Endothelial cell of umbilical vein (primary cell): ENCODE measurements at regions not wholly inside any gene's neighbourhood (a gene's known extent, or its start where the extent isn't known, plus 50 kb on each side); places are given as distances from the start of the nearest gene placed in this dataset.

ENCODE experiments used
- CTCF ChIP-seq, 2 donors: IDR thresholded peaks; 1 replicate in 1 of 2; 2 replicates in 1 of 2; pipeline ENCODE4 v1.5.1; 2011; ENCODE audit warnings: low read length in 2 of 2, mild to moderate bottlenecking in 2 of 2, moderate library complexity in 2 of 2, control low read depth in 1 of 2, inconsistent platforms in 1 of 2, low read depth in 1 of 2; ENCODE audit not compliant: insufficient read depth in 1 of 2; ENCODE audit errors: extremely low read depth in 1 of 2
- EZH2 ChIP-seq: IDR thresholded peaks from 2 replicates; pipeline ENCODE4 v1.6.1; 2012; ENCODE audit warnings: borderline replicate concordance, low read depth, mild to moderate bottlenecking, moderate library complexity, low read length, inconsistent platforms; ENCODE audit not compliant: severe bottlenecking
- MYC ChIP-seq: IDR thresholded peaks from one replicate; pipeline ENCODE4 v1.6.1; 2011; ENCODE audit warnings: mild to moderate bottlenecking, low read depth, low read length
- POLR2A ChIP-seq: IDR thresholded peaks from 2 replicates; pipeline ENCODE4 v1.6.1; 2012; ENCODE audit warnings: low read depth, mild to moderate bottlenecking, control low read depth, low read length
- TF ChIP-seq, protein P1 (sequence below): IDR thresholded peaks from 2 replicates; pipeline ENCODE4 v1.6.1; 2011; ENCODE audit not compliant: insufficient read depth, insufficient read length

- TF ChIP-seq CTCF (IDR thresholded peaks at IDR 0.05; ENCODE audit: extremely low read depth in 1 of 2, insufficient read depth in 1 of 2, low read depth in 1 of 2, low read length in 2 of 2) (no peak), EZH2 (no peak), POLR2A (no peak), MYC (no peak)
- TF ChIP-seq, protein P1, sequence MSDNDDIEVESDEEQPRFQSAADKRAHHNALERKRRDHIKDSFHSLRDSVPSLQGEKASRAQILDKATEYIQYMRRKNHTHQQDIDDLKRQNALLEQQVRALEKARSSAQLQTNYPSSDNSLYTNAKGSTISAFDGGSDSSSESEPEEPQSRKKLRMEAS, result no peak
These were observed 747.9 kb upstream of the CCDC54 start for GRCh38 chr3:106629215-106629832.
